ENCODE measurements at regions not wholly inside any gene's neighbourhood (a gene's known extent, or its start where the extent isn't known, plus 50 kb on each side); places are given as distances from the start of the nearest gene placed in this dataset.

- TF ChIP-seq PPARA (CRISPR knock-in tag; IDR thresholded peaks at IDR 0.05; ENCODE audit: borderline replicate concordance) (no peak), ESRRG (CRISPR knock-in tag; IDR thresholded peaks at IDR 0.05) (no peak), PATZ1 (CRISPR knock-in tag; IDR thresholded peaks at IDR 0.05; ENCODE audit: borderline replicate concordance) (no peak), BACH2 (CRISPR knock-in tag; IDR thresholded peaks at IDR 0.05; ENCODE audit: borderline replicate concordance) (no peak), RARB (CRISPR knock-in tag; IDR thresholded peaks at IDR 0.05) (no peak), POU6F1 (CRISPR knock-in tag; IDR thresholded peaks at IDR 0.05; ENCODE audit: borderline replicate concordance, low read depth) (no peak), ZFP3 (CRISPR knock-in tag; IDR thresholded peaks at IDR 0.05) (no peak), CREB5 (CRISPR knock-in tag; IDR thresholded peaks at IDR 0.05; ENCODE audit: low read depth) (no peak), ARNTL (CRISPR knock-in tag; IDR thresholded peaks at IDR 0.05; ENCODE audit: borderline replicate concordance, low read depth) (no peak), SNAI2 (CRISPR knock-in tag; IDR thresholded peaks at IDR 0.05) (no peak), TOX (CRISPR knock-in tag; IDR thresholded peaks at IDR 0.05; ENCODE audit: borderline replicate concordance) (no peak)
Observed at GRCh38 chr3:137930976-137931375, 79.0 kb upstream of the CLDN18 start.

Measured in SK-N-SH treated with all-trans-retinoic acid at 6 μM for 48 hours (cell line).